Stimulated activated CD4-positive, alpha-beta T cell treated with anti-CD3 and anti-CD28 coated beads, TNF-alpha, amount 100 ng/mL, for 4 hours (primary cell): ENCODE measurements at regions not wholly inside any gene's neighbourhood (a gene's known extent, or its start where the extent isn't known, plus 50 kb on each side); places are given as distances from the start of the nearest gene placed in this dataset.

Source experiments
- DNase-seq, 3 experiments: peaks; one replicate each; pipeline ENCODE4 v3.0.0-alpha.2; 2020; ENCODE audit warnings: low read depth in 3 of 3

- no peak for DNase-seq
Observed at GRCh38 chr15:31752905-31753304, 277.4 kb upstream of the CHRNA7 start.

DNA sequence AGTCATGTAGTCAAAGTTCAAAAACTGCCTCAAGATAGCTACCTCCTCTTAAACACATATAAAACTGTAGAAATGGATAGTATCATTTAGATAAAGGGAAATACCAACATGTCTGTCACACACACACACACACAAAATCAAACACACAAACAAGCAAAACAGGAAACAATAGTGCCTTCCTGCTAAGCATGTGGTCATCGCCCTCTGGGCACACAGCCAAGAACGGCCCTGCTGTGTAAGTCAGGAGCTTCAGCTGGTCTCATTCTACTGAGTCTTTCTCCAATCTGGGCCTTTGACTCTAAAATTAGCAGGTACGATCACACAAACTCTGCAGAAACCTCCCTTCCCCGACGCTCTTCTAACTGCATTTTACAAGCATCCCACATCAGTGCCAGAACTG is 272.2 kb upstream of the CHRNA7 start:
- DNase-seq: no peak

DNA sequence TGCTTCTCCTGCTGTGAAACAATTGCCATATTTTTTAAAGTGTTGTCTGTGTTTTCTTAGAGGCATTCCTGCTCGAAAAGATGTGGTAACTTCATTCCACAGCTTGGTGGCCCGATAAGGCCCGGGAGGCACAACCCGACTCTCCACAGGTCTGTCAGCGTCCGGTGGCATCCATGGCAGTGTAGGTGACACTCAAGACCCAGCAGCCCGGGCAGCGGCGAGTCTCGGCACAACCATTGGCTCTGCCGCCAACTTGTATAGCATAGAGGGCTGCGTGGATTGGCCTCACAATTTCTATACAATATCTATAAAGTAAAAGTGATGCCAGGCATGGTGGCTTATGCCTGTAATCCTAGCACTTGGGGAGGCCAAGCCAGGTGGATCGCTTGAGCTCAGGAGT is 262.3 kb upstream of the CHRNA7 start:
- no peak for DNase-seq

GRCh38 chr15:31774045-31774444 is 256.3 kb upstream of the CHRNA7 start:
- no peak for DNase-seq

- no peak for DNase-seq
Observed at GRCh38 chr15:31776039-31776438, 254.3 kb upstream of the CHRNA7 start.

GRCh38 chr15:31781261-31781660 is 249.1 kb upstream of the CHRNA7 start:
- no peak for DNase-seq

DNA sequence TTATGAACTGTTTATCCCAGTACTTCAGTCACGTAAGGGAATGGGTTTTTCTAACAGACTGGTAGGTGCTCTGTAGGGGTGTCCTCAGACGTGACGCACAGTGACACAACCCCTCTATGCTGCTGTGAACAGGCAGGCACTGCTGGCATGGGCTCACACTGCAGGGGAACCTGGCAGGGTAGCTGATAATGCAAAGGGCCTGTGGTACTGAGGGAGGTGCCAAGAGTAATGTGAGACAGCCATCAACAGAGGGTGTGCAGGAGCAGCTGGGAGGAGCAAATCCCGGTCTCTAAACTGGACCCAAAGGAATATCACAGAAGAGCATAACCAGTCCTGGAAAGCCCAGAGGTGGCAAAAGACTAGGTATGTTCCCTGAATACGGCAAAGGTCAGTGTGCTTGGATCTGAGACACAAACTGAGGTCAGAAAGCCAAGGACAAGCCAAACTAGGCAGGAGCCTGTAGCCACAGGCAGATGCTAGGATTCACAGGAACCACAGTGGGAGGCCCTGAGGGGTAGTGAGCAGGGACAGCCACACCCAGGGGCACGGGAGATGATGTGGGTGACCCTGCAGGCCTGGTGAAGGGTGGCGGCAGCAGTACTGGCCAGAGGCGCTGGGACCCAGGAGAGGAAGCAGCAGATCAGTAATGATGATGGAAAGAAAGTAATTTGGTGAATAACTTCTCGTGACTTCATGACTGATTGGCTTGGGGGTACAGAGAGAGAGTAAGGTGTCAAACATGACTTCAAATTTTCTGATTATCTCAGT is 248.1 kb upstream of the CHRNA7 start:
- DNase-seq: no peak

- no peak for DNase-seq
Observed at GRCh38 chr15:31782951-31783350, 247.4 kb upstream of the CHRNA7 start.

GRCh38 chr15:31786360-31786759 is 244.0 kb upstream of the CHRNA7 start:
- DNase-seq: no peak

DNA sequence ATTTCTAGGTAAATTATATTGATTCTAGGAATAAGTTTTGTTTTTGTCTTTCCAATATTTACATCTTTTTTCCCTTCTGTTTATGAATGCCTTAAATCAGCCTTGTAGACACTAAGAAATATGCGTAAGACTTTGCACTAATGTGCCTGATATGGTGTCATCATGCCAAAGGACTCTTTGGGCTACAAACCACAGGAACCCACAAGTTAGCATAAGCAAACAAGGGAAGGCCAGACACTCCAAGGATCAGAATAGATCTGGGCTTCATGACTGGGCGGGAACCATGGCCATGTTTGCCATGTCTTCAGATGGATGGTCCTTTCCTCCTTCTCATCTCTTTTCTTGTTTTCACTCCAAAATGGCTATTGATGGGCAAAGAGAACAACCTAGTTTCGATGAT is 242.2 kb upstream of the CHRNA7 start:
- no peak for DNase-seq

GRCh38 chr15:31792611-31793199 is 237.6 kb upstream of the CHRNA7 start:
- no peak for DNase-seq

- DNase-seq: no peak
Observed at GRCh38 chr15:31799319-31799714, 231.0 kb upstream of the CHRNA7 start.

DNA sequence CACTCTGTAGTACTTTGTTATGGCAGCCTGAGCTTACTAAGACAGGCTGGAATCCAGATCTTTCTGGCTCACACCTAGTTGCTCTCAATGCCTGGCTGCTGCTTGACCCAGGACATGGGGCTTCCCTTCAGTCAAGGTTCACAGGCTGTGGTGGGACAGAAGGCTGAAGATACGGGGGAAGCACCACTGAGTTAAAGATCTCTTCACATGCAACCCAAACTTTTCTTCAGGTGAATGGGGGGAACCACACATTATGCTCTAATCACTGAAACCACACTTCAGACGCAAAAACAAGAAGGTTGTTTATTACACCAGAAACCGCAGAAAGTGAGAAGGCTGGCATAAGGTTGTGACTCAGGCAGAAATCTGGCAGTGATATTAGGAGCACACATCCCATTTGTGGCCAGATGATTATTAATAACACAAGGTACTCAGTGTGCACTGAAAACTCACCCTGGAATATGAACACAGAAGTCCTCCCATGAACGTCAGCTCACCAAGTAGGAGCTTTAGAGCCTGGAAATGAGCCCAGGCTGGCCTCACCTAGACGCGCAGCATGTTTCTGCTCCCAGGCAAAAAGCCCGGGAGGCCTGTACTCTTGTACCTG is 230.5 kb upstream of the CHRNA7 start:
- no peak for DNase-seq

DNA sequence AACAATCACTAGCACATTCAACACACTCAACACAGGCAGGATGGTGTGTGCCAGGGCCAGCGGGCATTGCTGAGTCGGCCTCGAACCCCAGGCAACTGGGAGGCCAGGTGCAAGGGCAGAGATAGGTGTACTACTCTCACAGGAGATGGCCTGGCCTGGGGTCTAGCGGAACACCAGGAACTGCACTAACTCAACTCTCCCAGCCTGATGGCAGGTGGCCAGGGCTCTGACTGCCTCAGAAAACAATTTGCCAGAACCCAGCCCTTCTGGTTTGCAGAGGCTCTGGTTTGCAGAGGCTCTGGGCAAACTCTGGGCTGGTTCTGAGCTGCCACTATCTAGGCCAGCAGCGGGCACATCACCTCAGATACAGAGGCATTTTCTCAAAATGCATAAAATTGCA is 229.2 kb upstream of the CHRNA7 start:
- DNase-seq: no peak

DNA sequence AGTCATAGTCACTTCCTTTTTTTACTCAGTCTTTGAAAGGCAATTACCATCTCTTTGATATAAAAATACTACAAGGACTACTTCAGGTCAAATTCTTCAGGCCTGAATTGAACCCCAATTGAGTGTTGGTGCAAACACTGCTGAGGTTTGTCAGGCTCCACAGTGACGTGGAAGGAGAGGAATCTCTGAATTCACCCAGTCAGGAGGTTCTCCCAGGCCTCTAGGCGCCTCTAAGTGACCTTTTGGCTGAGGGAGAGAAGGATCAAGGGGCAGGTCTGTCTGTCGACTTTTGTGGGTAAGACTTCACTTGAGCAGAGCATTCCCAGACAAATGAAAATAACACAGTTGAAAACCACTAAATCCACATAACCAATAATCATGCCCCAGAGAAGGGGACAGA is 227.6 kb upstream of the CHRNA7 start:
- DNase-seq: no peak

- no peak for DNase-seq
Observed at GRCh38 chr15:31803388-31803884, 226.9 kb upstream of the CHRNA7 start.

DNA sequence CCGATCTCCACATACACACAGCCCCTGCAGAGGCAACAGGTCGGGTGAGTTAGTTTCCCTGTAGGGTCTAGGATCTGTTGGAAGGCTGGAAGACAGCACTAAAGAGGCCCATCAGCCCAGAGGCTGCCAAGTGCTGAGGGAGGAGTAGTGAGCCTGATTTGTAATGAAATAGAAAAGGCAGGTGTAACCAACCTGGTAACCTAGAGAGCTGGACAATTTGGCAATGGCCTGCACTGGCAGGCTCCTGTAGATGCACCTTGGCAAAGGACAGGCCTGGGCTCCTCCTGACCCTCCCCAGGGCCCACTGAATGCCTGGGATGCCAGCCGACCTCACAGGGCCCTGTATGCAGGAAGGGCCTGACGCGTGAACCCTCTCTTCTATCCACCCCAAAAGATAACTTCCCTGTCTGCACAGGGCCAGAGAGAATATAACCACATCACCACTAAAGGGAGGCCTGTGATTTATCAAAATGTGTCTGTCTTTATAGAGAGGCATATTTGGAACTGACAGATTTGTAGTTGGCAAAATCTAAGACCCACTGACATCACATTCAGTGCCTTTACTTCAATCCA is 225.1 kb upstream of the CHRNA7 start:
- DNase-seq: no peak

DNA sequence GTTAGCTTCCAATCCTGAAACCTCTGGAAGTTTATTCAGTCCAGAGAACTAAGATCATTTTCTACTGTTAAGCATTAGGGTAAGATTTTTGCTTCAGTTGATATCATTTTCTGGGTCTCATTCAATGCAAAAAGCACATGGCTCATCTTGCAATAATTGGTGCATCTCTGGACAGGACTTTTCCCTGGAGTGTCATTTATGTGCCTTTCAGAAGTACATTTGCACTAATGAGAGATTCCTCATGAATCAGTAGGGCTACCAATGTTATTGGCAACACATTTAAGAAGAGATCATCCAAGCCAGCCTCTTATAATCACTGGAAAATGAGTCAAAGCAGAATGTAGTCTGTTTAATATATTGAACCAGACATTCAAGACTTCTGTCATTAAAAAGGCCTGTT is 224.2 kb upstream of the CHRNA7 start:
- no peak for DNase-seq

GRCh38 chr15:31811641-31812040 is 218.7 kb upstream of the CHRNA7 start:
- no peak for DNase-seq

GRCh38 chr15:31814082-31814481 is 216.2 kb upstream of the CHRNA7 start:
- no peak for DNase-seq

- DNase-seq: no peak
Observed at GRCh38 chr15:31815411-31816155, 214.7 kb upstream of the CHRNA7 start.

DNA sequence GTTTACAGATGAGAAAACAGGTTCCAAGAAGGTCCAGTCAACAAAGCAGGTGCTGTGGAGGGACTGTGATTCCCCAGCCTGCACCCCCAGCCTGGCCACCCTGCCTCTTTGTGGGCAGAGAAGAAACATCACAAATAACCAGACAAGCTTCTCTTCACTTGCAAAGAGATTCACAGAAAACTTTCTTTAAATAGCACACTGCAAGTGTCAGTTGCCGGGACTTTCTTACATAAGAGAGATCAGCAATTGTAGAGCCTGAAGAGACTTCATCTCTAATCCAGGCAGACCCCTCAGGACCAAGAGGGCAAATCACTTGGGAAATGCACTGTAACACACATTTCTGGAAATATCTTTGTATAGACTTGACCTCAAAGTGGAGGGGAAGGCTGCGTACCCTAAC is 207.9 kb upstream of the CHRNA7 start:
- DNase-seq: no peak
